ENCODE measurements at regions not wholly inside any gene's neighbourhood (a gene's known extent, or its start where the extent isn't known, plus 50 kb on each side); places are given as distances from the start of the nearest gene placed in this dataset.

DNA sequence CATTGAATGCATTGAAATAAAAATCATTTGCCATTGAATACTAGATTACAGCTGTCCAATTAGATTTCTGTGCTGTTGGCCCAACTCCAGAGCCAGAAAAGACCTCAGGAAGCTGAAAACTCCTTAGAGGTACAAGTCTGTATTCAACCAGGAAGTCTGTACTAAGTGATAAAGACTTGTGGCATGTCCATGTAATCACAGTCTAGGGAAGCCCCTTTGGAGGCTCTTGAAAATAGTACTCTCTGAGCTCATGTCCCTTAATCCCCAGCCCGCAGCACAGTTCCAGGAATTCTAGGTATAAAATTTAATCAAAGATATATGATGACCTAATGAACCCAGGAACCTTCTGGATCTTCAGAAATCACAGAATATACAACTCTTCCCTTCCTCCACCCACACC lies 279.4 kb downstream of the RSL24D1 start:
- TF ChIP-seq, protein P1, sequence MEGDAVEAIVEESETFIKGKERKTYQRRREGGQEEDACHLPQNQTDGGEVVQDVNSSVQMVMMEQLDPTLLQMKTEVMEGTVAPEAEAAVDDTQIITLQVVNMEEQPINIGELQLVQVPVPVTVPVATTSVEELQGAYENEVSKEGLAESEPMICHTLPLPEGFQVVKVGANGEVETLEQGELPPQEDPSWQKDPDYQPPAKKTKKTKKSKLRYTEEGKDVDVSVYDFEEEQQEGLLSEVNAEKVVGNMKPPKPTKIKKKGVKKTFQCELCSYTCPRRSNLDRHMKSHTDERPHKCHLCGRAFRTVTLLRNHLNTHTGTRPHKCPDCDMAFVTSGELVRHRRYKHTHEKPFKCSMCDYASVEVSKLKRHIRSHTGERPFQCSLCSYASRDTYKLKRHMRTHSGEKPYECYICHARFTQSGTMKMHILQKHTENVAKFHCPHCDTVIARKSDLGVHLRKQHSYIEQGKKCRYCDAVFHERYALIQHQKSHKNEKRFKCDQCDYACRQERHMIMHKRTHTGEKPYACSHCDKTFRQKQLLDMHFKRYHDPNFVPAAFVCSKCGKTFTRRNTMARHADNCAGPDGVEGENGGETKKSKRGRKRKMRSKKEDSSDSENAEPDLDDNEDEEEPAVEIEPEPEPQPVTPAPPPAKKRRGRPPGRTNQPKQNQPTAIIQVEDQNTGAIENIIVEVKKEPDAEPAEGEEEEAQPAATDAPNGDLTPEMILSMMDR (IDR thresholded peaks at IDR 0.05; ENCODE audit: insufficient read depth, low read length), result no peak
- TF ChIP-seq POLR2AphosphoS5 (IDR thresholded peaks at IDR 0.05; ENCODE audit: low read depth) (no peak), SPI1 (IDR thresholded peaks at IDR 0.05; ENCODE audit: borderline replicate concordance, low read depth) (no peak)

All from HL-60 (cell line).